ENCODE measurements at regions not wholly inside any gene's neighbourhood (a gene's known extent, or its start where the extent isn't known, plus 50 kb on each side); places are given as distances from the start of the nearest gene placed in this dataset.

- peak; percentile 55 for DNase-seq
Measured at GRCh38 chr2:23241121-23241520, 143.9 kb upstream of the KLHL29 start.

GRCh38 chr2:23241611-23242245 lies 143.3 kb upstream of the KLHL29 start:
- DNase-seq, result no peak

GRCh38 chr2:23243073-23243659 lies 141.8 kb upstream of the KLHL29 start:
- no peak for DNase-seq

GRCh38 chr2:23244617-23245016 lies 140.4 kb upstream of the KLHL29 start:
- DNase-seq, result no peak

GRCh38 chr2:23246992-23247683 lies 137.8 kb upstream of the KLHL29 start:
- no peak for DNase-seq

GRCh38 chr2:23248667-23249066 lies 136.3 kb upstream of the KLHL29 start:
- DNase-seq, result no peak

GRCh38 chr2:23249348-23249747 lies 135.6 kb upstream of the KLHL29 start:
- DNase-seq, result peak; percentile 67

GRCh38 chr2:23250371-23250770 lies 134.6 kb upstream of the KLHL29 start:
- no peak for DNase-seq

- no peak for DNase-seq
Measured at GRCh38 chr2:23256643-23257042, 128.3 kb upstream of the KLHL29 start.

GRCh38 chr2:23260621-23261020 lies 124.4 kb upstream of the KLHL29 start:
- DNase-seq, result no peak

- no peak for DNase-seq
Measured at GRCh38 chr2:23268467-23269263, 116.3 kb upstream of the KLHL29 start.

- no peak for DNase-seq
Measured at GRCh38 chr2:23269747-23270146, 115.2 kb upstream of the KLHL29 start.

- no peak for DNase-seq
Measured at GRCh38 chr2:23270810-23271209, 114.2 kb upstream of the KLHL29 start.

- no peak for DNase-seq
Measured at GRCh38 chr2:23271230-23271629, 113.7 kb upstream of the KLHL29 start.

- DNase-seq, result no peak
Measured at GRCh38 chr2:23273786-23274185, 111.2 kb upstream of the KLHL29 start.

- no peak for DNase-seq
Measured at GRCh38 chr2:23280401-23280800, 104.6 kb upstream of the KLHL29 start.

- no peak for DNase-seq
Measured at GRCh38 chr2:23283653-23284052, 101.3 kb upstream of the KLHL29 start.

- DNase-seq, result no peak
Measured at GRCh38 chr2:23285091-23285800, 99.7 kb upstream of the KLHL29 start.

GRCh38 chr2:23286031-23286757 lies 98.8 kb upstream of the KLHL29 start:
- no peak for DNase-seq

GRCh38 chr2:23286758-23287704 lies 97.9 kb upstream of the KLHL29 start:
- DNase-seq, result peak; percentile 88

- no peak for DNase-seq
Measured at GRCh38 chr2:23289671-23290070, 95.3 kb upstream of the KLHL29 start.

Data from femur (tissue), 1 donor.